WTC11 (cell line): ENCODE measurements at regions not wholly inside any gene's neighbourhood (a gene's known extent, or its start where the extent isn't known, plus 50 kb on each side); places are given as distances from the start of the nearest gene placed in this dataset.

Source experiments
- CBFB ChIP-seq: sonication (generic); formaldehyde crosslinking; IDR thresholded peaks from 2 replicates; pipeline ENCODE4 v1.8.1; 2022; ENCODE audit warnings: mild to moderate bottlenecking, low read depth, missing genetic modification reagents
- TF ChIP-seq, protein P1 (sequence below): sonication (generic); formaldehyde crosslinking; IDR thresholded peaks from 2 replicates; pipeline ENCODE4 v1.8.1; 2022; ENCODE audit warnings: low read depth, mild to moderate bottlenecking, moderate library complexity, missing genetic modification reagents, borderline replicate concordance

DNA sequence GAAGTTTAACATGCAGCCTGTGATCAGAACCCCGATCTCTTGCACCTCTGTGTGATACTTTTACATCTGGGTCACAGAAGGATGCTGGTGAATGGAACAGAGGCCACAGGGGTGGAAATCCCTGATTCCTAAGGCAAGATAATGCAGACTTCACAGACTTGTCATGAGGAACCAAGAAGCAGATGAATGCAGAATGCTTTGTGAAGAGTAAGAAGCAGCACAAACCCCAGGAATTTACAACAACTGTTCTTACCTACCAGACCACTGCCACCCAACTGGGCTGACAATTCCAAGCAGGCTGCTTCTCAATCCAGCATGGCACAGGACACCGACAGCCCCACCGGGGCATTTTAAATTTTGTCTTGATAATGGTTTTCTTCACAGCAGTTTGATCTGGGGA lies 113.2 kb upstream of the CD93 start:
- TF ChIP-seq, protein P1, sequence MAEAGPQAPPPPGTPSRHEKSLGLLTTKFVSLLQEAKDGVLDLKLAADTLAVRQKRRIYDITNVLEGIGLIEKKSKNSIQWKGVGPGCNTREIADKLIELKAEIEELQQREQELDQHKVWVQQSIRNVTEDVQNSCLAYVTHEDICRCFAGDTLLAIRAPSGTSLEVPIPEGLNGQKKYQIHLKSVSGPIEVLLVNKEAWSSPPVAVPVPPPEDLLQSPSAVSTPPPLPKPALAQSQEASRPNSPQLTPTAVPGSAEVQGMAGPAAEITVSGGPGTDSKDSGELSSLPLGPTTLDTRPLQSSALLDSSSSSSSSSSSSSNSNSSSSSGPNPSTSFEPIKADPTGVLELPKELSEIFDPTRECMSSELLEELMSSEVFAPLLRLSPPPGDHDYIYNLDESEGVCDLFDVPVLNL (CRISPR knock-in tag) = no peak
- TF ChIP-seq CBFB (CRISPR knock-in tag) = no peak
